PC-3 (cell line): ENCODE measurements at regions not wholly inside any gene's neighbourhood (a gene's known extent, or its start where the extent isn't known, plus 50 kb on each side); places are given as distances from the start of the nearest gene placed in this dataset.

Experiments
- EZH2 ChIP-seq: fragments of 300-600 bp; sonication (generic); IDR thresholded peaks from one replicate; pipeline ENCODE4 v1.6.1; 2017; ENCODE audit warnings: antibody characterized with exemption, mild to moderate bottlenecking, low read length; ENCODE audit not compliant: unreplicated experiment
- EZH2phosphoT487 ChIP-seq: fragments of 300-600 bp; sonication (generic); IDR thresholded peaks from 2 replicates; pipeline ENCODE4 v1.6.1; 2018; ENCODE audit warnings: mild to moderate bottlenecking, antibody characterized with exemption, low read length, borderline replicate concordance
- TF ChIP-seq, protein P1 (sequence below): fragments of 300-600 bp; sonication (generic); conservative IDR thresholded peaks from 2 replicates; pipeline ENCODE4 v1.5.1; 2017; ENCODE audit warnings: antibody characterized with exemption, low read depth, mild to moderate bottlenecking, low read length

DNA sequence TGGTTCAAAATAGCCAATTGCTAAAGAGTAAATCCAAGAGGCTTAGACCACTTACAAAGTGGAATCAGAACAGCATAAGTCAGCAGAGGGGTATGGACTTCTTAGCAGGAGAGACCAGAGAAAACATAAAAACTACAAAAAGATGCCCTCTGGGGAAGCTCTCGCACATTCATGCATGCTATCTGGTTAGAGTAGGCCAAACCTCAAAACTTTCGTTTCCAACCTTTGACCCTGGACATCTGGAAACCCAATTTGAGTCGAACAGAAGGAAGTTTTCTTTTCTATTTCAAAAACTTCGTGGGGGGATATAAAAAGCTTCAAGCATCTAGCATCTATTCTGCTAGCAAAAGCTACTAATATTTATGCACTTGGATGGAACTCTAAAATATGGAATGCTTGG is 523.9 kb upstream of the AGTR1 start:
- TF ChIP-seq EZH2 (no peak), EZH2phosphoT487 (no peak)
- TF ChIP-seq, protein P1, sequence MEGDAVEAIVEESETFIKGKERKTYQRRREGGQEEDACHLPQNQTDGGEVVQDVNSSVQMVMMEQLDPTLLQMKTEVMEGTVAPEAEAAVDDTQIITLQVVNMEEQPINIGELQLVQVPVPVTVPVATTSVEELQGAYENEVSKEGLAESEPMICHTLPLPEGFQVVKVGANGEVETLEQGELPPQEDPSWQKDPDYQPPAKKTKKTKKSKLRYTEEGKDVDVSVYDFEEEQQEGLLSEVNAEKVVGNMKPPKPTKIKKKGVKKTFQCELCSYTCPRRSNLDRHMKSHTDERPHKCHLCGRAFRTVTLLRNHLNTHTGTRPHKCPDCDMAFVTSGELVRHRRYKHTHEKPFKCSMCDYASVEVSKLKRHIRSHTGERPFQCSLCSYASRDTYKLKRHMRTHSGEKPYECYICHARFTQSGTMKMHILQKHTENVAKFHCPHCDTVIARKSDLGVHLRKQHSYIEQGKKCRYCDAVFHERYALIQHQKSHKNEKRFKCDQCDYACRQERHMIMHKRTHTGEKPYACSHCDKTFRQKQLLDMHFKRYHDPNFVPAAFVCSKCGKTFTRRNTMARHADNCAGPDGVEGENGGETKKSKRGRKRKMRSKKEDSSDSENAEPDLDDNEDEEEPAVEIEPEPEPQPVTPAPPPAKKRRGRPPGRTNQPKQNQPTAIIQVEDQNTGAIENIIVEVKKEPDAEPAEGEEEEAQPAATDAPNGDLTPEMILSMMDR, result no peak
